ENCODE measurements at regions not wholly inside any gene's neighbourhood (a gene's known extent, or its start where the extent isn't known, plus 50 kb on each side); places are given as distances from the start of the nearest gene placed in this dataset.

DNA sequence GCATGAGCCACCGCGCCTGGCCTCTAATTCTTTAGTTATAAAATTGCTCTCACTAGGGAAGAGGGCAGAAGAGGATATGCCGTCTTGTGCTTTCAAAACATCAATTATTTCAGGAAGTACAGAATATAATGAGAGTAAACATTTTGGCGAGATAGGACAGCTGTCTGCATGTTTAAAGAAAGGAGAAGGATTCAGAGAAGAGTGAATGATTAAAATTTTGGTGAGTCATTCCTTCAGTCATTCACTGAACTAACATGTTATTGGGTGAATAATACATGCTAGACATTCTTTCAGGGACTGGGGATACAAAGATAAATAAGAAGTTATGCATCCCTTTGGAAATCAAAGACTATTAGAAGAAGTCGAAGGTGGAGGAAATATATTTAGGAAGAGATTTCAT is 590.3 kb upstream of the GOT2 start:
- peaks cover 6% of the 10 kb centered on the region for H3K4me1 ChIP-seq (ENCODE audit: insufficient read depth)
- H3K4me2 ChIP-seq, result no peak overlapping the region
- H3K79me2 ChIP-seq (replicated peaks; ENCODE audit: insufficient read depth), result no peaks in the 10 kb centered on the region
- no peak overlapping the region for H3K4me3 ChIP-seq
- H3F3A ChIP-seq (replicated peaks; ENCODE audit: low read depth), result no peaks in the 10 kb centered on the region
- H3K27me3 ChIP-seq (ENCODE audit: insufficient read depth), result no peaks in the 10 kb centered on the region
- no peak overlapping the region for H3K27ac ChIP-seq (ENCODE audit: low read depth)
- H4K20me1 ChIP-seq (replicated peaks; ENCODE audit: insufficient read depth), result no peaks in the 10 kb centered on the region
- H3K4me1 Mint-ChIP-seq, result peaks cover 14% of the 10 kb centered on the region; the same call in 2 of the 3 replicates
- DNase-seq (ENCODE audit: low spot score) (no peak), ATAC-seq (no peak)
- H3K9me2 ChIP-seq (ENCODE audit: insufficient read depth), result no peaks in the 10 kb centered on the region
- no peaks in the 10 kb centered on the region for H3K9me3 Mint-ChIP-seq
- TF ChIP-seq ZNF331 (CRISPR knock-in tag; IDR thresholded peaks at IDR 0.05; ENCODE audit: low read depth), result no peak
- TF ChIP-seq, protein P1, sequence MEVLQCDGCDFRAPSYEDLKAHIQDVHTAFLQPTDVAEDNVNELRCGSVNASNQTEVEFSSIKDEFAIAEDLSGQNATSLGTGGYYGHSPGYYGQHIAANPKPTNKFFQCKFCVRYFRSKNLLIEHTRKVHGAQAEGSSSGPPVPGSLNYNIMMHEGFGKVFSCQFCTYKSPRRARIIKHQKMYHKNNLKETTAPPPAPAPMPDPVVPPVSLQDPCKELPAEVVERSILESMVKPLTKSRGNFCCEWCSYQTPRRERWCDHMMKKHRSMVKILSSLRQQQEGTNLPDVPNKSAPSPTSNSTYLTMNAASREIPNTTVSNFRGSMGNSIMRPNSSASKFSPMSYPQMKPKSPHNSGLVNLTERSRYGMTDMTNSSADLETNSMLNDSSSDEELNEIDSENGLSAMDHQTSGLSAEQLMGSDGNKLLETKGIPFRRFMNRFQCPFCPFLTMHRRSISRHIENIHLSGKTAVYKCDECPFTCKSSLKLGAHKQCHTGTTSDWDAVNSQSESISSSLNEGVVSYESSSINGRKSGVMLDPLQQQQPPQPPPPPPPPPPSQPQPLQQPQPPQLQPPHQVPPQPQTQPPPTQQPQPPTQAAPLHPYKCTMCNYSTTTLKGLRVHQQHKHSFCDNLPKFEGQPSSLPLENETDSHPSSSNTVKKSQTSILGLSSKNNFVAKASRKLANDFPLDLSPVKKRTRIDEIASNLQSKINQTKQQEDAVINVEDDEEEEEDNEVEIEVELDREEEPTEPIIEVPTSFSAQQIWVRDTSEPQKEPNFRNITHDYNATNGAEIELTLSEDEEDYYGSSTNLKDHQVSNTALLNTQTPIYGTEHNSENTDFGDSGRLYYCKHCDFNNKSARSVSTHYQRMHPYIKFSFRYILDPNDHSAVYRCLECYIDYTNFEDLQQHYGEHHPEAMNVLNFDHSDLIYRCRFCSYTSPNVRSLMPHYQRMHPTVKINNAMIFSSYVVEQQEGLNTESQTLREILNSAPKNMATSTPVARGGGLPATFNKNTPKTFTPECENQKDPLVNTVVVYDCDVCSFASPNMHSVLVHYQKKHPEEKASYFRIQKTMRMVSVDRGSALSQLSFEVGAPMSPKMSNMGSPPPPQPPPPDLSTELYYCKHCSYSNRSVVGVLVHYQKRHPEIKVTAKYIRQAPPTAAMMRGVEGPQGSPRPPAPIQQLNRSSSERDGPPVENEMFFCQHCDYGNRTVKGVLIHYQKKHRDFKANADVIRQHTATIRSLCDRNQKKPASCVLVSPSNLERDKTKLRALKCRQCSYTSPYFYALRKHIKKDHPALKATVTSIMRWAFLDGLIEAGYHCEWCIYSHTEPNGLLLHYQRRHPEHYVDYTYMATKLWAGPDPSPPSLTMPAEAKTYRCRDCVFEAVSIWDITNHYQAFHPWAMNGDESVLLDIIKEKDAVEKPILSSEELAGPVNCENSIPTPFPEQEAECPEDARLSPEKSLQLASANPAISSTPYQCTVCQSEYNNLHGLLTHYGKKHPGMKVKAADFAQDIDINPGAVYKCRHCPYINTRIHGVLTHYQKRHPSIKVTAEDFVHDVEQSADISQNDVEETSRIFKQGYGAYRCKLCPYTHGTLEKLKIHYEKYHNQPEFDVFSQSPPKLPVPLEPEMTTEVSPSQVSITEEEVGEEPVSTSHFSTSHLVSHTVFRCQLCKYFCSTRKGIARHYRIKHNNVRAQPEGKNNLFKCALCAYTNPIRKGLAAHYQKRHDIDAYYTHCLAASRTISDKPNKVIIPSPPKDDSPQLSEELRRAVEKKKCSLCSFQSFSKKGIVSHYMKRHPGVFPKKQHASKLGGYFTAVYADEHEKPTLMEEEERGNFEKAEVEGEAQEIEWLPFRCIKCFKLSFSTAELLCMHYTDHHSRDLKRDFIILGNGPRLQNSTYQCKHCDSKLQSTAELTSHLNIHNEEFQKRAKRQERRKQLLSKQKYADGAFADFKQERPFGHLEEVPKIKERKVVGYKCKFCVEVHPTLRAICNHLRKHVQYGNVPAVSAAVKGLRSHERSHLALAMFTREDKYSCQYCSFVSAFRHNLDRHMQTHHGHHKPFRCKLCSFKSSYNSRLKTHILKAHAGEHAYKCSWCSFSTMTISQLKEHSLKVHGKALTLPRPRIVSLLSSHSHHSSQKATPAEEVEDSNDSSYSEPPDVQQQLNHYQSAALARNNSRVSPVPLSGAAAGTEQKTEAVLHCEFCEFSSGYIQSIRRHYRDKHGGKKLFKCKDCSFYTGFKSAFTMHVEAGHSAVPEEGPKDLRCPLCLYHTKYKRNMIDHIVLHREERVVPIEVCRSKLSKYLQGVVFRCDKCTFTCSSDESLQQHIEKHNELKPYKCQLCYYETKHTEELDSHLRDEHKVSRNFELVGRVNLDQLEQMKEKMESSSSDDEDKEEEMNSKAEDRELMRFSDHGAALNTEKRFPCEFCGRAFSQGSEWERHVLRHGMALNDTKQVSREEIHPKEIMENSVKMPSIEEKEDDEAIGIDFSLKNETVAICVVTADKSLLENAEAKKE (CRISPR knock-in tag; IDR thresholded peaks at IDR 0.05), result no peak
- no peak for TF ChIP-seq EZH2 (IDR thresholded peaks at IDR 0.05; ENCODE audit: low read depth, unreplicated experiment)
- TF ChIP-seq, protein P2, sequence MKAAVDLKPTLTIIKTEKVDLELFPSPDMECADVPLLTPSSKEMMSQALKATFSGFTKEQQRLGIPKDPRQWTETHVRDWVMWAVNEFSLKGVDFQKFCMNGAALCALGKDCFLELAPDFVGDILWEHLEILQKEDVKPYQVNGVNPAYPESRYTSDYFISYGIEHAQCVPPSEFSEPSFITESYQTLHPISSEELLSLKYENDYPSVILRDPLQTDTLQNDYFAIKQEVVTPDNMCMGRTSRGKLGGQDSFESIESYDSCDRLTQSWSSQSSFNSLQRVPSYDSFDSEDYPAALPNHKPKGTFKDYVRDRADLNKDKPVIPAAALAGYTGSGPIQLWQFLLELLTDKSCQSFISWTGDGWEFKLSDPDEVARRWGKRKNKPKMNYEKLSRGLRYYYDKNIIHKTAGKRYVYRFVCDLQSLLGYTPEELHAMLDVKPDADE (IDR thresholded peaks at IDR 0.05), result no peak
- TF ChIP-seq JUNB (IDR thresholded peaks at IDR 0.05; ENCODE audit: unreplicated experiment), result no peak
- TF ChIP-seq CREB1 (CRISPR knock-in tag; IDR thresholded peaks at IDR 0.05; ENCODE audit: low read depth), result no peak
- TF ChIP-seq, protein P3, sequence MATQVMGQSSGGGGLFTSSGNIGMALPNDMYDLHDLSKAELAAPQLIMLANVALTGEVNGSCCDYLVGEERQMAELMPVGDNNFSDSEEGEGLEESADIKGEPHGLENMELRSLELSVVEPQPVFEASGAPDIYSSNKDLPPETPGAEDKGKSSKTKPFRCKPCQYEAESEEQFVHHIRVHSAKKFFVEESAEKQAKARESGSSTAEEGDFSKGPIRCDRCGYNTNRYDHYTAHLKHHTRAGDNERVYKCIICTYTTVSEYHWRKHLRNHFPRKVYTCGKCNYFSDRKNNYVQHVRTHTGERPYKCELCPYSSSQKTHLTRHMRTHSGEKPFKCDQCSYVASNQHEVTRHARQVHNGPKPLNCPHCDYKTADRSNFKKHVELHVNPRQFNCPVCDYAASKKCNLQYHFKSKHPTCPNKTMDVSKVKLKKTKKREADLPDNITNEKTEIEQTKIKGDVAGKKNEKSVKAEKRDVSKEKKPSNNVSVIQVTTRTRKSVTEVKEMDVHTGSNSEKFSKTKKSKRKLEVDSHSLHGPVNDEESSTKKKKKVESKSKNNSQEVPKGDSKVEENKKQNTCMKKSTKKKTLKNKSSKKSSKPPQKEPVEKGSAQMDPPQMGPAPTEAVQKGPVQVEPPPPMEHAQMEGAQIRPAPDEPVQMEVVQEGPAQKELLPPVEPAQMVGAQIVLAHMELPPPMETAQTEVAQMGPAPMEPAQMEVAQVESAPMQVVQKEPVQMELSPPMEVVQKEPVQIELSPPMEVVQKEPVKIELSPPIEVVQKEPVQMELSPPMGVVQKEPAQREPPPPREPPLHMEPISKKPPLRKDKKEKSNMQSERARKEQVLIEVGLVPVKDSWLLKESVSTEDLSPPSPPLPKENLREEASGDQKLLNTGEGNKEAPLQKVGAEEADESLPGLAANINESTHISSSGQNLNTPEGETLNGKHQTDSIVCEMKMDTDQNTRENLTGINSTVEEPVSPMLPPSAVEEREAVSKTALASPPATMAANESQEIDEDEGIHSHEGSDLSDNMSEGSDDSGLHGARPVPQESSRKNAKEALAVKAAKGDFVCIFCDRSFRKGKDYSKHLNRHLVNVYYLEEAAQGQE (IDR thresholded peaks at IDR 0.05; ENCODE audit: unreplicated experiment), result no peak
- TF ChIP-seq POLR2AphosphoS5 (IDR thresholded peaks at IDR 0.05; ENCODE audit: low read depth), result no peak
- no peak for TF ChIP-seq NANOG (IDR thresholded peaks at IDR 0.05; ENCODE audit: borderline replicate concordance)
- no peak for TF ChIP-seq ZNF114 (CRISPR knock-in tag; IDR thresholded peaks at IDR 0.05)
- peaks cover 2% of the 10 kb centered on the region for H3K27me3 Mint-ChIP-seq (ENCODE audit: insufficient read depth, low read depth, poor library complexity)
- no peak overlapping the region for H3K4me3 Mint-ChIP-seq
- no peaks in the 10 kb centered on the region for H3K36me3 ChIP-seq (ENCODE audit: insufficient read depth)
- no peaks in the 10 kb centered on the region for H3K36me3 Mint-ChIP-seq (ENCODE audit: low read depth)
- no peak overlapping the region for H3K27ac Mint-ChIP-seq
- H2AFZ ChIP-seq, result no peak overlapping the region
